Mesenchymal stem cell (in vitro differentiated cells and primary cell): ENCODE measurements at regions not wholly inside any gene's neighbourhood (a gene's known extent, or its start where the extent isn't known, plus 50 kb on each side); places are given as distances from the start of the nearest gene placed in this dataset.

Source experiments
- DNase-seq: peaks from one replicate; pipeline ENCODE4 v3.0.0-alpha.2; 2013
- H2AFZ ChIP-seq: one replicate; pipeline ENCODE4 v1.6.1; 2013; ENCODE audit warnings: low read depth, mild to moderate bottlenecking, control low read depth, inconsistent platforms, low read length, moderate library complexity
- H2AK5ac ChIP-seq: 2 replicates; pipeline ENCODE4 v1.6.1; 2013; ENCODE audit warnings: low read length, moderate library complexity, mild to moderate bottlenecking, inconsistent platforms; ENCODE audit not compliant: severe bottlenecking
- H2BK120ac ChIP-seq: one replicate; pipeline ENCODE4 v1.6.1; 2013; ENCODE audit warnings: low read depth, mild to moderate bottlenecking, inconsistent platforms, low read length, moderate library complexity
- H2BK12ac ChIP-seq, 2 experiments: one replicate each; pipeline ENCODE4 v1.6.1; 2013; ENCODE audit warnings: inconsistent platforms in 2 of 2, low read length in 2 of 2, mild to moderate bottlenecking in 2 of 2, moderate library complexity in 2 of 2, control low read depth in 1 of 2
- H2BK15ac ChIP-seq: one replicate; pipeline ENCODE4 v1.6.1; 2013; ENCODE audit warnings: mild to moderate bottlenecking, low read depth, inconsistent platforms; ENCODE audit not compliant: poor library complexity, severe bottlenecking
- H2BK5ac ChIP-seq: 2 replicates; pipeline ENCODE4 v1.6.1; 2013; ENCODE audit warnings: low read depth, mild to moderate bottlenecking, low read length, control low read depth, inconsistent platforms; ENCODE audit not compliant: poor library complexity, severe bottlenecking
- H3K14ac ChIP-seq, 2 experiments: one replicate each; pipeline ENCODE4 v1.6.1; 2013; ENCODE audit warnings: inconsistent platforms in 2 of 2, low read length in 2 of 2, control low read depth in 1 of 2, mild to moderate bottlenecking in 1 of 2, moderate library complexity in 1 of 2
- H3K18ac ChIP-seq, 2 experiments: one replicate each; pipeline ENCODE4 v1.6.1; 2013; ENCODE audit warnings: inconsistent platforms in 2 of 2, low read length in 2 of 2, control low read depth in 1 of 2, low read depth in 1 of 2, mild to moderate bottlenecking in 1 of 2
- H3K23ac ChIP-seq, 2 experiments: one replicate each; pipeline ENCODE4 v1.6.1; 2013; ENCODE audit warnings: inconsistent platforms in 2 of 2, low read length in 2 of 2, mild to moderate bottlenecking in 2 of 2, moderate library complexity in 2 of 2, control low read depth in 1 of 2
- H3K27ac ChIP-seq: 2 replicates; pipeline ENCODE4 v1.5.1; 2013; ENCODE audit warnings: mild to moderate bottlenecking, moderate library complexity, low read length, control low read depth, inconsistent platforms; ENCODE audit not compliant: poor library complexity, severe bottlenecking
- H3K27me3 ChIP-seq, 2 experiments: 2 replicates each; pipeline versions ENCODE4 v1.6.1 to v1.7.0; 2013; ENCODE audit warnings: low read length in 2 of 2, mild to moderate bottlenecking in 2 of 2, moderate library complexity in 2 of 2, control low read depth in 1 of 2, inconsistent platforms in 1 of 2; ENCODE audit not compliant: control insufficient read depth in 1 of 2, insufficient read depth in 1 of 2
- H3K36me3 ChIP-seq, 2 experiments: 2 replicates each; pipeline versions ENCODE4 v1.6.1 to v1.7.0; 2013; ENCODE audit warnings: low read length in 2 of 2, control low read depth in 1 of 2, inconsistent platforms in 1 of 2, low read depth in 1 of 2, mild to moderate bottlenecking in 1 of 2; ENCODE audit not compliant: insufficient read depth in 2 of 2, control insufficient read depth in 1 of 2
- H3K4ac ChIP-seq, 2 experiments: one replicate each; pipeline ENCODE4 v1.6.1; 2013; ENCODE audit warnings: inconsistent platforms in 2 of 2, low read length in 2 of 2, mild to moderate bottlenecking in 2 of 2, moderate library complexity in 2 of 2, control low read depth in 1 of 2, low read depth in 1 of 2
- H3K4me1 ChIP-seq: 2 replicates; pipeline ENCODE4 v1.6.1; 2013; ENCODE audit warnings: low read depth, low read length, control low read depth; ENCODE audit not compliant: control insufficient read depth, insufficient read depth
- H3K4me2 ChIP-seq: 2 replicates; pipeline ENCODE4 v1.6.1; 2013; ENCODE audit warnings: low read length, mild to moderate bottlenecking, inconsistent platforms; ENCODE audit not compliant: poor library complexity, severe bottlenecking
- H3K4me3 ChIP-seq, 2 experiments: 2 replicates each; pipeline versions ENCODE4 v1.5.1 to v1.7.0; 2013; ENCODE audit warnings: low read length in 2 of 2, mild to moderate bottlenecking in 2 of 2, control low read depth in 1 of 2, low read depth in 1 of 2; ENCODE audit not compliant: insufficient read depth in 1 of 2
- H3K79me1 ChIP-seq: replicated peaks from 2 replicates; pipeline ENCODE4 v1.6.1; 2013; ENCODE audit warnings: mild to moderate bottlenecking, control low read depth, low read length, inconsistent platforms; ENCODE audit not compliant: poor library complexity, severe bottlenecking
- H3K9ac ChIP-seq: 2 replicates; pipeline ENCODE4 v1.7.0; 2013; ENCODE audit warnings: mild to moderate bottlenecking, low read length, moderate library complexity
- H3K9me3 ChIP-seq: 2 replicates; pipeline ENCODE4 v1.7.0; 2013; ENCODE audit warnings: mild to moderate bottlenecking, low read length; ENCODE audit not compliant: control insufficient read depth
- H4K8ac ChIP-seq: one replicate; pipeline ENCODE4 v1.6.1; 2013; ENCODE audit warnings: inconsistent platforms, mild to moderate bottlenecking, low read length, moderate library complexity
- H4K91ac ChIP-seq: one replicate; pipeline ENCODE4 v1.6.1; 2013; ENCODE audit warnings: mild to moderate bottlenecking, low read length, inconsistent platforms
- WGBS: methylation state at CpG from one replicate; pipeline ENCODE4 v1.1.7; 2013; ENCODE audit warnings: mixed read lengths; 5-methylcytosine and 5-hydroxymethylcytosine counted together

- H3K27me3 ChIP-seq, result no peaks in the 10 kb centered on the region
- no peaks in the 10 kb centered on the region for H3K9me3 ChIP-seq
- no peak overlapping the region for H3K23ac ChIP-seq
- H3K18ac ChIP-seq, result no peak overlapping the region
- DNase-seq, result no peak
- no peaks in the 10 kb centered on the region for H3K36me3 ChIP-seq
- no peak overlapping the region for H2AK5ac ChIP-seq
- H2BK120ac ChIP-seq, result no peak overlapping the region
- H3K4me1 ChIP-seq, result no peaks in the 10 kb centered on the region
- H4K91ac ChIP-seq, result no peak overlapping the region
- 23% methylated on average over 2 of the region's 3 CpGs for WGBS
- no peak overlapping the region for H3K9ac ChIP-seq
- H3K4me2 ChIP-seq, result no peak overlapping the region
- no peak overlapping the region for H2BK15ac ChIP-seq
- no peaks in the 10 kb centered on the region for H3K79me1 ChIP-seq
- H2BK5ac ChIP-seq, result no peak overlapping the region
- H3K4ac ChIP-seq, result no peak overlapping the region
- H2BK12ac ChIP-seq, result no peak overlapping the region
- no peak overlapping the region for H3K14ac ChIP-seq
- H3K27ac ChIP-seq, result no peak overlapping the region
- no peak overlapping the region for H3K4me3 ChIP-seq
- no peak overlapping the region for H4K8ac ChIP-seq
- H2AFZ ChIP-seq, result no peak overlapping the region
Observed at GRCh38 chr13:103517066-103517767, 451.0 kb upstream of the SLC10A2 start.

- no peaks in the 10 kb centered on the region for H3K4me1 ChIP-seq
- H3K27me3 ChIP-seq, result no peaks in the 10 kb centered on the region
- no peak overlapping the region for H3K4me3 ChIP-seq
- H2AFZ ChIP-seq, result no peak overlapping the region
- H2BK5ac ChIP-seq, result no peak overlapping the region
- H2BK120ac ChIP-seq, result no peak overlapping the region
- H3K9me3 ChIP-seq, result no peaks in the 10 kb centered on the region
- H2BK12ac ChIP-seq, result no peak overlapping the region
- no peak overlapping the region for H2AK5ac ChIP-seq
- no peak overlapping the region for H4K91ac ChIP-seq
- H3K18ac ChIP-seq, result no peak overlapping the region
- H3K4ac ChIP-seq, result no peak overlapping the region
- no peak overlapping the region for H3K9ac ChIP-seq
- no peaks in the 10 kb centered on the region for H3K36me3 ChIP-seq
- 69% methylated on average over 6 of the region's 6 CpGs for WGBS
- no peak for DNase-seq
- H3K23ac ChIP-seq, result no peak overlapping the region
- no peaks in the 10 kb centered on the region for H3K79me1 ChIP-seq
- no peak overlapping the region for H4K8ac ChIP-seq
- H3K4me2 ChIP-seq, result no peak overlapping the region
- H3K14ac ChIP-seq, result no peak overlapping the region
- no peak overlapping the region for H2BK15ac ChIP-seq
- no peak overlapping the region for H3K27ac ChIP-seq
Observed at GRCh38 chr13:103516015-103516795, 450.0 kb upstream of the SLC10A2 start.

GRCh38 chr13:103515410-103515809, 449.2 kb upstream of the SLC10A2 start:
- Histone ChIP-seq H3K4ac (no peak overlapping the region), H3K27ac (no peak overlapping the region), H3K18ac (no peak overlapping the region), H2AK5ac (no peak overlapping the region), H3K79me1 (no peaks in the 10 kb centered on the region), H3K36me3 (no peaks in the 10 kb centered on the region), H3K9me3 (no peaks in the 10 kb centered on the region), H2BK120ac (no peak overlapping the region), H2BK5ac (no peak overlapping the region), H2BK12ac (no peak overlapping the region), H3K23ac (no peak overlapping the region), H3K14ac (no peak overlapping the region), H4K91ac (no peak overlapping the region), H3K4me2 (no peak overlapping the region), H2AFZ (no peak overlapping the region), H3K4me1 (no peaks in the 10 kb centered on the region), H2BK15ac (no peak overlapping the region), H3K9ac (no peak overlapping the region), H3K27me3 (no peaks in the 10 kb centered on the region), H3K4me3 (no peak overlapping the region), H4K8ac (no peak overlapping the region)
- no peak for DNase-seq
- WGBS, result 74% methylated on average over 2 of the region's 3 CpGs

- no peak overlapping the region for H3K4me3 ChIP-seq
- H2BK15ac ChIP-seq, result no peak overlapping the region
- no peak overlapping the region for H3K27ac ChIP-seq
- H3K14ac ChIP-seq, result no peak overlapping the region
- no peak overlapping the region for H2BK5ac ChIP-seq
- H3K27me3 ChIP-seq, result no peaks in the 10 kb centered on the region
- H2BK12ac ChIP-seq, result no peak overlapping the region
- H2AK5ac ChIP-seq, result no peak overlapping the region
- no peak for DNase-seq
- no peak overlapping the region for H3K18ac ChIP-seq
- no peaks in the 10 kb centered on the region for H3K36me3 ChIP-seq
- no peak overlapping the region for H4K91ac ChIP-seq
- H3K9me3 ChIP-seq, result no peaks in the 10 kb centered on the region
- H2BK120ac ChIP-seq, result no peak overlapping the region
- H3K23ac ChIP-seq, result no peak overlapping the region
- no peak overlapping the region for H3K4ac ChIP-seq
- H4K8ac ChIP-seq, result no peak overlapping the region
- H3K4me2 ChIP-seq, result no peak overlapping the region
- H2AFZ ChIP-seq, result no peak overlapping the region
- no peaks in the 10 kb centered on the region for H3K79me1 ChIP-seq
- no peak overlapping the region for H3K9ac ChIP-seq
- no peaks in the 10 kb centered on the region for H3K4me1 ChIP-seq
- WGBS, result 18% methylated on average over 1 of the region's 2 CpGs
Observed at GRCh38 chr13:103514619-103515018, 448.4 kb upstream of the SLC10A2 start.
